Neuronal stem cell (in vitro differentiated cells): ENCODE measurements at regions not wholly inside any gene's neighbourhood (a gene's known extent, or its start where the extent isn't known, plus 50 kb on each side); places are given as distances from the start of the nearest gene placed in this dataset.

ENCODE experiments used
- DNase-seq: peaks from one replicate; pipeline ENCODE4 v3.0.0-alpha.2; 2013; ENCODE audit warnings: low spot score
- H2AFZ ChIP-seq: one replicate; pipeline ENCODE4 v1.6.1; 2013; ENCODE audit warnings: mild to moderate bottlenecking, low read length, inconsistent platforms
- H2AK5ac ChIP-seq: 2 replicates; pipeline ENCODE4 v1.6.1; 2013; ENCODE audit warnings: low read depth, mild to moderate bottlenecking, inconsistent platforms, low read length, moderate library complexity, mixed read lengths
- H2BK120ac ChIP-seq: 2 replicates; pipeline ENCODE4 v1.6.1; 2013; ENCODE audit warnings: low read depth, mild to moderate bottlenecking, inconsistent platforms, low read length, moderate library complexity, mixed read lengths
- H2BK12ac ChIP-seq: one replicate; pipeline ENCODE4 v1.6.1; 2013; ENCODE audit warnings: low read length, inconsistent platforms
- H2BK15ac ChIP-seq: 2 replicates; pipeline ENCODE4 v1.6.1; 2013; ENCODE audit warnings: mild to moderate bottlenecking, low read length, inconsistent platforms, mixed read lengths
- H2BK5ac ChIP-seq: one replicate; pipeline ENCODE4 v1.6.1; 2013; ENCODE audit warnings: inconsistent platforms, mild to moderate bottlenecking, low read length, moderate library complexity
- H3K14ac ChIP-seq: one replicate; pipeline ENCODE4 v1.6.1; 2013; ENCODE audit warnings: low read length, inconsistent platforms
- H3K18ac ChIP-seq: 2 replicates; pipeline ENCODE4 v1.6.1; 2013; ENCODE audit warnings: low read length, inconsistent platforms
- H3K23ac ChIP-seq: 2 replicates; pipeline ENCODE4 v1.6.1; 2013; ENCODE audit warnings: low read depth, mild to moderate bottlenecking, mixed read lengths, low read length, inconsistent platforms; ENCODE audit not compliant: poor library complexity
- H3K27ac ChIP-seq: replicated peaks from 3 replicates; pipeline ENCODE4 v1.5.1; 2013; ENCODE audit warnings: low read length, inconsistent platforms
- H3K27me3 ChIP-seq, 3 experiments: 2 replicates each; pipeline ENCODE4 v1.6.1; 2013; ENCODE audit warnings: low read length in 3 of 3, mild to moderate bottlenecking in 2 of 3, inconsistent platforms in 1 of 3, low read depth in 1 of 3, mixed read lengths in 1 of 3, moderate library complexity in 1 of 3; ENCODE audit not compliant: control insufficient read depth in 3 of 3, insufficient read depth in 3 of 3
- H3K36me3 ChIP-seq, 2 donors: replicated peaks in 1 of 2; 2 replicates each; pipeline ENCODE4 v1.6.1; 2013; ENCODE audit warnings: low read length in 2 of 2; ENCODE audit not compliant: control insufficient read depth in 2 of 2, insufficient read depth in 2 of 2
- H3K4ac ChIP-seq: 2 replicates; pipeline ENCODE4 v1.6.1; 2013; ENCODE audit warnings: inconsistent platforms, mild to moderate bottlenecking, low read length, moderate library complexity
- H3K4me1 ChIP-seq, 2 donors: 1 replicate in 1 of 2; 2 replicates in 1 of 2; pipeline ENCODE4 v1.6.1; 2013; ENCODE audit warnings: low read length in 2 of 2, low read depth in 1 of 2; ENCODE audit not compliant: control insufficient read depth in 2 of 2, insufficient read depth in 1 of 2
- H3K4me2 ChIP-seq: one replicate; pipeline ENCODE4 v1.6.1; 2013; ENCODE audit warnings: mild to moderate bottlenecking, low read length, inconsistent platforms; ENCODE audit not compliant: insufficient read depth, poor library complexity, severe bottlenecking
- H3K4me3 ChIP-seq, 2 donors: 2 replicates each; pipeline ENCODE4 v1.5.1; 2013; ENCODE audit warnings: low read length in 2 of 2, mild to moderate bottlenecking in 2 of 2, inconsistent platforms in 1 of 2, moderate library complexity in 1 of 2
- H3K79me1 ChIP-seq: one replicate; pipeline ENCODE4 v1.6.1; 2013; ENCODE audit warnings: low read depth, mild to moderate bottlenecking, inconsistent platforms, low read length, moderate library complexity
- H3K9ac ChIP-seq: one replicate; pipeline ENCODE4 v1.6.1; 2013; ENCODE audit warnings: mild to moderate bottlenecking, low read depth, low read length, inconsistent platforms; ENCODE audit not compliant: poor library complexity
- H3K9me3 ChIP-seq, 2 donors: replicated peaks in 1 of 2; 2 replicates each; pipeline versions ENCODE3 to v1.6.1; 2013; ENCODE audit warnings: low read length in 2 of 2, mild to moderate bottlenecking in 2 of 2, inconsistent platforms in 1 of 2, low read depth in 1 of 2, mixed read lengths in 1 of 2, moderate library complexity in 1 of 2; ENCODE audit not compliant: control insufficient read depth in 2 of 2, insufficient read depth in 1 of 2
- H4K8ac ChIP-seq: one replicate; pipeline ENCODE4 v1.6.1; 2013; ENCODE audit warnings: low read depth, mild to moderate bottlenecking, inconsistent platforms, low read length, moderate library complexity
- H4K91ac ChIP-seq: one replicate; pipeline ENCODE4 v1.6.1; 2013; ENCODE audit warnings: low read length, low read depth, mild to moderate bottlenecking, inconsistent platforms; ENCODE audit not compliant: poor library complexity
- WGBS, 2 donors: extraction: QIAGEN DNeasy Blood & Tissue Kit; methylation state at CpG; one replicate each; pipeline ENCODE4 v1.1.7; 2013; ENCODE audit warnings: missing lambda C conversion rate in 2 of 2, mixed read lengths in 1 of 2; ENCODE audit not compliant: insufficient read length in 2 of 2, insufficient replicate concordance in 1 of 2; ENCODE audit errors: extremely low coverage in 2 of 2; 5-methylcytosine and 5-hydroxymethylcytosine counted together

DNA sequence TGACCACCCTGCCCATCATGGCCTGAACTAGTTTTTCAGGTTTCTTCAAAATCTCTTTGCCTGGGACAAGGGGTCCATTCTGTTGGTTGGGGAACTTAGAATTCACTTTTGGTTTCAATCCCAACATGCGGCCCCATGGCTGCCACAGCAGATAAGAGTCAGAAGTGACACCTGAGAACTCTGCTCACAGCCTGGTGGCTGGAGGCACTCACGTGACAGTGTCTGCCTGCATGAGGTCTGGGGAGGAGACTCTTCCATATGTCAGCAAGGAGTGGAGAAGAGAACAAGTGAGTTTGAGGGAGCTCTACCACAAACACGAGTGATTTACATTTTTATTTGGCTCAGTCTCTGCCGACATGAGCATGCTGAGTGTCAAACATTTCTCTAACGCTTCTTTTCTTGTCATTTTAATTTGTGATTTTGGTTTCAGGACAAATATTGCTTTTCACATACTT, 370.4 kb downstream of the TNS3 start:
- Histone ChIP-seq H3K79me1 (no peaks in the 10 kb centered on the region), H2BK5ac (no peak overlapping the region), H3K27me3 (peaks cover 0 to 4% (median 0%) of the 10 kb centered on the region in 3 experiments), H3K9me3 (peaks cover 0 to 1% of the 10 kb centered on the region in 2 donors), H3K27ac (no peak overlapping the region), H2AK5ac (no peak overlapping the region), H3K14ac (no peak overlapping the region), H3K4me2 (no peak overlapping the region), H3K18ac (no peak overlapping the region), H3K9ac (no peak overlapping the region), H3K4me1 (no peaks in the 10 kb centered on the region), H3K4me3 (no peak overlapping the region), H2BK120ac (no peak overlapping the region), H3K4ac (no peak overlapping the region), H3K23ac (no peak overlapping the region), H2BK15ac (no peak overlapping the region), H2AFZ (peak overlapping the region; percentile 22), H4K8ac (no peak overlapping the region), H2BK12ac (no peak overlapping the region), H4K91ac (no peak overlapping the region), H3K36me3 (no peaks in the 10 kb centered on the region)
- WGBS, 2 donors: no CpG with 5 or more reads among the region's 5 CpGs
- no peak for DNase-seq

DNA sequence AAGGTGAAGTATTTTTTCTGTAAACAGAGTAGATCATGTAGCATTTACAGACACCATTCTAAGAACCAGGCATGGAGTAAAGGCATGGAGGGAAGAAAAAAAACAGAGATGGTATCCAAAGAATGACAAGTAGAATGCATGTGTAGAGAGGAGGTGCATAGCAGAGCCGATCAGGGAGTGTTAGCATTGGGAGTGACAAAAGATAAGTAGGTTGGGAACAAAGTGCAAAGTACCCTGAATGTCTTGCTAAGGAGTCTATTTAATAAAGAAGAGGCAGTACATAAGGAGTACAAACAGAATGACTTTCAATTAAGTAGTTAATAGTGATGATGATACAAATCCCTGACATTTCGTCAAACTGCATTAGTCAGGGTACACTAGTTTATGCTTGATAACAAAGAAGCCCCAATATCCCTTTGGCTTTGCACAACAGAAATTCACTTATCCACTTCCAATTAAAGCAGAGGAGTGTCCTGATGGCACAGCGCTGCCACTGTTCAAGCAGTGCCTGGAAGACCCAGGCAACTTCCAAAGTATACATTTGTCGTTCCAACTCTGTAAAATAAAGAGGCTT, 371.5 kb downstream of the TNS3 start:
- H2AFZ ChIP-seq: no peak overlapping the region
- H3K23ac ChIP-seq: no peak overlapping the region
- H2BK120ac ChIP-seq: no peak overlapping the region
- H2BK15ac ChIP-seq: no peak overlapping the region
- H3K4me3 ChIP-seq: no peak overlapping the region
- no peaks in the 10 kb centered on the region for H3K79me1 ChIP-seq
- no peak overlapping the region for H4K91ac ChIP-seq
- peaks cover 0 to 1% of the 10 kb centered on the region in 2 donors for H3K9me3 ChIP-seq
- no peak for DNase-seq
- no peak overlapping the region for H2BK12ac ChIP-seq
- no peak overlapping the region for H3K18ac ChIP-seq
- H3K4me1 ChIP-seq: no peaks in the 10 kb centered on the region
- no peak overlapping the region for H2BK5ac ChIP-seq
- no peak overlapping the region for H2AK5ac ChIP-seq
- no peak overlapping the region for H3K4ac ChIP-seq
- no peak overlapping the region for H3K9ac ChIP-seq
- H4K8ac ChIP-seq: no peak overlapping the region
- no peaks in the 10 kb centered on the region for H3K36me3 ChIP-seq
- H3K27me3 ChIP-seq: peaks cover 0 to 4% (median 0%) of the 10 kb centered on the region in 3 experiments
- no CpG with 5 or more reads among the region's 4 CpGs for WGBS, 2 donors
- H3K14ac ChIP-seq: no peak overlapping the region
- no peak overlapping the region for H3K27ac ChIP-seq
- H3K4me2 ChIP-seq: no peak overlapping the region

DNA sequence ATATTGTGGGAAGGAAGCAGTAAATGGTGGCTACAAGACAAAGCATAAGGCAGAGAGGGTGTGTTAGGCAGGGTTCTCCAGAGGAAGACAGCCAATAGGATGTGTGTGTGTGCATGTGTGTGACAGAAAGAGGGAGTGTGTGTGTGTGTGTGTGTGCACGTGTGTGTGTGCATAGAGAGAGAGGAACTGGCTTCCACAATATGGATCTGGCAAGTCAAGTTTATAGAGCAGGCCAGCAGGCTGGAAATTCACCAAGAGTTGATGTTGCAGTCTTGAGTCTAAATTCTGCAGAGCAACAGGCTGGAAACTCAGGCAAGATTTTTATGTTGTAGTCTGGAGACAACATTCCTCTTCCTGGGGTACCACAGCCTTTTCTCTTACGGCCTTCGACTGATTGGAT, 374.0 kb downstream of the TNS3 start:
- H3K9me3 ChIP-seq: peaks cover 0 to 1% of the 10 kb centered on the region in 2 donors
- no peak overlapping the region for H3K18ac ChIP-seq
- H4K91ac ChIP-seq: no peak overlapping the region
- H2BK120ac ChIP-seq: no peak overlapping the region
- H2AK5ac ChIP-seq: no peak overlapping the region
- H2BK12ac ChIP-seq: no peak overlapping the region
- no peak overlapping the region for H3K4me3 ChIP-seq
- H3K23ac ChIP-seq: no peak overlapping the region
- H2AFZ ChIP-seq: no peak overlapping the region
- H4K8ac ChIP-seq: no peak overlapping the region
- H3K4me1 ChIP-seq: no peaks in the 10 kb centered on the region
- no peak overlapping the region for H3K9ac ChIP-seq
- H3K4me2 ChIP-seq: no peak overlapping the region
- H2BK5ac ChIP-seq: no peak overlapping the region
- no peak overlapping the region for H3K4ac ChIP-seq
- H3K27me3 ChIP-seq: peaks cover 0 to 4% (median 0%) of the 10 kb centered on the region in 3 experiments
- DNase-seq: no peak
- H3K79me1 ChIP-seq: no peaks in the 10 kb centered on the region
- no peak overlapping the region for H3K27ac ChIP-seq
- H3K14ac ChIP-seq: no peak overlapping the region
- H3K36me3 ChIP-seq: no peaks in the 10 kb centered on the region
- H2BK15ac ChIP-seq: no peak overlapping the region
- WGBS, 2 donors: no CpG with 5 or more reads among the region's 3 CpGs

DNA sequence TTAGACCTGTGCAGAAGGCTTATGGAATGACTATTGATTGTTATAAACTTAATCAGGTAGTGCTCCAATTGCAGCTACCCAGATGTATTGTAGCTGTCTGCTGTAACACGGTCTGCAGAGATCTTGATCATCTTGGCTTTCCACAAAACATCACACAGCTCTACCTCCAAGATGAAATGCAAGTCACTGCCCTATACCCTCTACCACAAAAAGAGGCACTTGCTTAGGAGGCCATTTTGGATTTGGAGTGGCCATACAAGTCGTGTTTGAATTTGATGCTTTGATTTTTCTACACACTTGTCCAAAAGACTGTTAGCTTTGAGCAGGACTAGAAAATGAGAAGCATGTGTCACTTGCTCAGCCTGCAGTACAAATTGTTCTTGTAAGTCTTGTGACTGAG, 377.2 kb downstream of the TNS3 start:
- H3K27ac ChIP-seq: no peak overlapping the region
- no peak overlapping the region for H2AFZ ChIP-seq
- no peak overlapping the region for H2BK12ac ChIP-seq
- no peak for DNase-seq
- H4K8ac ChIP-seq: no peak overlapping the region
- H3K4ac ChIP-seq: no peak overlapping the region
- no peak overlapping the region for H2BK5ac ChIP-seq
- no peaks in the 10 kb centered on the region for H3K27me3 ChIP-seq
- no peak overlapping the region for H4K91ac ChIP-seq
- H3K79me1 ChIP-seq: no peaks in the 10 kb centered on the region
- H3K18ac ChIP-seq: no peak overlapping the region
- peaks cover 0 to 10% of the 10 kb centered on the region in 2 donors for H3K4me1 ChIP-seq
- no peak overlapping the region for H3K4me3 ChIP-seq
- H2BK120ac ChIP-seq: no peak overlapping the region
- no peak overlapping the region for H3K23ac ChIP-seq
- no CpG with 5 or more reads among the region's 2 CpGs for WGBS, 2 donors
- peaks cover 0 to 1% of the 10 kb centered on the region in 2 donors for H3K9me3 ChIP-seq
- H3K9ac ChIP-seq: no peak overlapping the region
- no peak overlapping the region for H3K4me2 ChIP-seq
- no peak overlapping the region for H2BK15ac ChIP-seq
- H3K36me3 ChIP-seq: no peaks in the 10 kb centered on the region
- H3K14ac ChIP-seq: no peak overlapping the region
- H2AK5ac ChIP-seq: no peak overlapping the region
